Stomach (tissue), 8 donors: ENCODE measurements at regions not wholly inside any gene's neighbourhood (a gene's known extent, or its start where the extent isn't known, plus 50 kb on each side); places are given as distances from the start of the nearest gene placed in this dataset.

Experiments
- DNase-seq, 2 donors: peaks; one replicate each; pipeline versions ENCODE4 v3.0.0 to v3.0.0-alpha.2; 2013 to 2019
- H3K27ac ChIP-seq, 5 donors: fragments of 200-600 bp in 4 of 5; sonication (generic) in 4 of 5; one replicate each; pipeline ENCODE4 v1.5.1; 2013 to 2019; ENCODE audit warnings: mild to moderate bottlenecking in 1 of 5, moderate library complexity in 1 of 5
- H3K27me3 ChIP-seq, 3 donors: fragments of 200-600 bp; sonication (generic); one replicate each; pipeline ENCODE4 v1.5.1; 2017 to 2019; ENCODE audit warnings: mixed run types in 1 of 3
- H3K36me3 ChIP-seq, 4 donors: fragments of 200-600 bp; sonication (generic); 1 replicate in 3 of 4; 2 replicates in 1 of 4; pipeline ENCODE4 v1.5.1; 2016 to 2019
- H3K4me1 ChIP-seq, 4 donors: fragments of 200-600 bp; sonication (generic); one replicate each; pipeline ENCODE4 v1.5.1; 2016 to 2019
- H3K4me3 ChIP-seq, 4 donors: fragments of 200-600 bp; sonication (generic) in 3 of 4; one replicate each; pipeline ENCODE4 v1.5.1; 2016 to 2019; ENCODE audit warnings: mild to moderate bottlenecking in 1 of 4
- H3K9me3 ChIP-seq, 4 donors: fragments of 200-600 bp; sonication (generic); one replicate each; pipeline ENCODE4 v1.5.1; 2016 to 2019
- CTCF ChIP-seq, 7 experiments: fragments of 450-650 bp in 4 of 7; fragments of 200-600 bp in 3 of 7; sonication (generic) in 3 of 7; IDR thresholded peaks; one replicate each; pipeline ENCODE4 v1.5.1; 2016 to 2019; ENCODE audit warnings: antibody characterized with exemption in 7 of 7, control low read depth in 2 of 7, mild to moderate bottlenecking in 1 of 7
- EP300 ChIP-seq: sonication (generic); formaldehyde crosslinking; IDR thresholded peaks from one replicate; pipeline ENCODE4 v1.6.1; 2017; ENCODE audit warnings: antibody characterized with exemption
- POLR2A ChIP-seq, 4 donors: fragments of 450-650 bp; IDR thresholded peaks; one replicate each; pipeline ENCODE4 v1.6.1; 2016; ENCODE audit warnings: antibody characterized with exemption in 4 of 4, control low read depth in 2 of 4, mild to moderate bottlenecking in 1 of 4, moderate library complexity in 1 of 4
- POLR2AphosphoS5 ChIP-seq, 3 donors: sonication (generic); formaldehyde crosslinking; IDR thresholded peaks; one replicate each; pipeline ENCODE4 v1.6.1; 2016; ENCODE audit warnings: antibody characterized with exemption in 3 of 3
- WGBS, 5 donors: extraction: QIAGEN DNeasy Blood & Tissue Kit in 3 of 5; methylation state at CpG; one replicate each; pipeline versions ENCODE4 v1.1.5 to v1.1.7; 2013 to 2018; 5-methylcytosine and 5-hydroxymethylcytosine counted together
- intact Hi-C: fragments of 100-400 bp; cut with DNase I; formaldehyde crosslinking; loops from one replicate; pipeline ENCODE4 v1.15.1; 2023; ENCODE audit warnings: low total_unique reads
- donor health status: healthy with polysubstance abuse.
- donor health status: Bipolar disorder and iron deficiency.
- donor health status: healthy.

- Histone ChIP-seq H3K27me3 (no peaks in the 10 kb centered on the region), H3K9me3 (no peaks in the 10 kb centered on the region), H3K4me1 (no peaks in the 10 kb centered on the region), H3K27ac (no peak overlapping the region), H3K36me3 (no peaks in the 10 kb centered on the region), H3K4me3 (no peak overlapping the region)
- WGBS, 5 donors, result 57 to 75% (median 70%) methylated on average over 10 of the region's 10 CpGs
- intact Hi-C loops, result no loop called here
- TF ChIP-seq CTCF (IDR thresholded peaks at IDR 0.05) (no peak), EP300 (no peak), POLR2AphosphoS5 (IDR thresholded peaks at IDR 0.05) (no peak), POLR2A (IDR thresholded peaks at IDR 0.05) (no peak)
- no peak for DNase-seq
Measured at GRCh38 chr4:24007860-24008261, 118.0 kb upstream of the PPARGC1A start.

- no peaks in the 10 kb centered on the region for H3K36me3 ChIP-seq
- H3K9me3 ChIP-seq, result no peaks in the 10 kb centered on the region
- TF ChIP-seq CTCF (IDR thresholded peaks at IDR 0.05), result no peak
- TF ChIP-seq POLR2A (IDR thresholded peaks at IDR 0.05), result no peak
- TF ChIP-seq POLR2AphosphoS5 (IDR thresholded peaks at IDR 0.05), result no peak
- TF ChIP-seq EP300, result no peak
- H3K4me1 ChIP-seq, result no peaks in the 10 kb centered on the region
- 85 to 100% (median 88%) methylated on average over 1 of the region's 1 CpG for WGBS, 5 donors
- H3K4me3 ChIP-seq, result no peak overlapping the region
- no peak overlapping the region for H3K27ac ChIP-seq
- intact Hi-C loops, result no loop called here
- no peak for DNase-seq
- no peaks in the 10 kb centered on the region for H3K27me3 ChIP-seq
Measured at GRCh38 chr4:24006269-24006668, 116.4 kb upstream of the PPARGC1A start.

GRCh38 chr4:24003926-24004325 lies 114.1 kb upstream of the PPARGC1A start:
- WGBS, 5 donors, result 77 to 79% (median 79%) methylated on average over 4 of the region's 4 CpGs

GRCh38 chr4:24003496-24003895 lies 113.6 kb upstream of the PPARGC1A start:
- no peak for TF ChIP-seq POLR2A (IDR thresholded peaks at IDR 0.05)
- no peak for TF ChIP-seq POLR2AphosphoS5 (IDR thresholded peaks at IDR 0.05)
- no peak for TF ChIP-seq EP300
- TF ChIP-seq CTCF (IDR thresholded peaks at IDR 0.05), result no peak
- no peaks in the 10 kb centered on the region for H3K27me3 ChIP-seq
- 47 to 71% (median 57%) methylated on average over 3 of the region's 3 CpGs for WGBS, 5 donors
- no peaks in the 10 kb centered on the region for H3K36me3 ChIP-seq
- no peaks in the 10 kb centered on the region for H3K4me1 ChIP-seq
- no peak for DNase-seq
- H3K9me3 ChIP-seq, result no peaks in the 10 kb centered on the region
- H3K4me3 ChIP-seq, result no peak overlapping the region
- intact Hi-C loops, result no loop called here
- H3K27ac ChIP-seq, result no peak overlapping the region

More at GRCh38 chr4:24003926-24004325, 114.1 kb upstream of the PPARGC1A start:
- H3K4me1 ChIP-seq, result no peaks in the 10 kb centered on the region
- H3K27ac ChIP-seq, result no peak overlapping the region
- no peak for TF ChIP-seq EP300
- TF ChIP-seq POLR2AphosphoS5 (IDR thresholded peaks at IDR 0.05), result no peak
- no peak for TF ChIP-seq CTCF (IDR thresholded peaks at IDR 0.05)
- TF ChIP-seq POLR2A (IDR thresholded peaks at IDR 0.05), result no peak
- no peaks in the 10 kb centered on the region for H3K27me3 ChIP-seq
- DNase-seq, result no peak
- H3K4me3 ChIP-seq, result no peak overlapping the region
- intact Hi-C loops, result no loop called here
- no peaks in the 10 kb centered on the region for H3K9me3 ChIP-seq
- H3K36me3 ChIP-seq, result no peaks in the 10 kb centered on the region
